Neural cell (in vitro differentiated cells): ENCODE measurements at regions not wholly inside any gene's neighbourhood (a gene's known extent, or its start where the extent isn't known, plus 50 kb on each side); places are given as distances from the start of the nearest gene placed in this dataset.

Experiments
- H2AFZ ChIP-seq: fragments of 200-600, 300-800 bp; sonication (generic), shearing (Covaris generic); 2 replicates; pipeline ENCODE4 v1.6.0; 2014; ENCODE audit warnings: low read depth, mild to moderate bottlenecking, antibody characterized with exemption, low read length, moderate library complexity
- H3F3A ChIP-seq: fragments of 200-600 bp; shearing (Covaris generic); 2 replicates; pipeline ENCODE4 v1.6.1; 2016; ENCODE audit warnings: mild to moderate bottlenecking, moderate library complexity, mixed read lengths, antibody characterized with exemption, low read length; ENCODE audit not compliant: insufficient read depth, poor library complexity, severe bottlenecking
- H3K27ac ChIP-seq: fragments of 200-600, 300-800 bp; sonication (generic), shearing (Covaris generic); 2 replicates; pipeline ENCODE4 v1.5.1; 2014; ENCODE audit warnings: mild to moderate bottlenecking, low read length, moderate library complexity
- H3K27me3 ChIP-seq: fragments of 300-800, 200-600 bp; sonication (generic), shearing (Covaris generic); 2 replicates; pipeline ENCODE4 v1.6.0; 2014; ENCODE audit warnings: mild to moderate bottlenecking, low read depth, low read length, moderate library complexity; ENCODE audit not compliant: insufficient read depth
- H3K36me3 ChIP-seq: fragments of 300-800, 200-600 bp; sonication (generic), shearing (Covaris generic); 2 replicates; pipeline ENCODE4 v1.5.1; 2014; ENCODE audit warnings: mild to moderate bottlenecking, antibody characterized with exemption, low read length, moderate library complexity; ENCODE audit not compliant: insufficient read depth
- H3K4me2 ChIP-seq: fragments of 300-800, 200-600 bp; sonication (generic), shearing (Covaris generic); 2 replicates; pipeline ENCODE4 v1.6.0; 2014; ENCODE audit warnings: mild to moderate bottlenecking, low read length
- H3K4me3 ChIP-seq: fragments of 300-800, 200-600 bp; sonication (generic), shearing (Covaris generic); 2 replicates; pipeline ENCODE4 v1.5.1; 2014; ENCODE audit warnings: mild to moderate bottlenecking, low read length, moderate library complexity
- H3K79me2 ChIP-seq: fragments of 200-600 bp; shearing (Covaris generic); replicated peaks from 2 replicates; pipeline ENCODE4 v1.6.0; 2014; ENCODE audit warnings: mild to moderate bottlenecking, low read length, moderate library complexity; ENCODE audit not compliant: insufficient read depth
- H3K9ac ChIP-seq: fragments of 300-800, 200-600 bp; sonication (generic), shearing (Covaris generic); 2 replicates; pipeline ENCODE4 v1.6.1; 2016; ENCODE audit warnings: mild to moderate bottlenecking, low read length, mixed read lengths
- H3K9me2 ChIP-seq: fragments of 200-600 bp; shearing (Covaris generic); 2 replicates; pipeline ENCODE4 v1.6.1; 2016; ENCODE audit warnings: mild to moderate bottlenecking, low read length, mixed read lengths; ENCODE audit not compliant: insufficient read depth
- H3K9me3 ChIP-seq: fragments of 200-600, 300-800 bp; sonication (generic), shearing (Covaris generic); 2 replicates; pipeline ENCODE4 v1.6.1; 2016; ENCODE audit warnings: mild to moderate bottlenecking, mixed run types, low read length, moderate library complexity, mixed read lengths
- H4K20me1 ChIP-seq: fragments of 200-600 bp; shearing (Covaris generic); 2 replicates; pipeline ENCODE4 v1.6.1; 2016; ENCODE audit warnings: mild to moderate bottlenecking, mixed run types; ENCODE audit not compliant: insufficient read depth
- CTCF ChIP-seq: fragments of 450-650 bp; IDR thresholded peaks from 2 replicates; pipeline ENCODE4 v1.5.1; 2014; ENCODE audit warnings: antibody characterized with exemption, mild to moderate bottlenecking, moderate library complexity; ENCODE audit not compliant: poor library complexity, severe bottlenecking
- EP300 ChIP-seq: fragments of 450-650 bp; conservative IDR thresholded peaks from 2 replicates; pipeline ENCODE4 v1.6.1; 2014; ENCODE audit warnings: antibody characterized with exemption, mild to moderate bottlenecking, moderate library complexity; ENCODE audit not compliant: poor library complexity, severe bottlenecking
- EZH2 ChIP-seq: fragments of 200-600, 300-800 bp; shearing (Covaris generic), sonication (generic); IDR thresholded peaks from 2 replicates; pipeline ENCODE4 v1.6.1; 2014; ENCODE audit warnings: antibody characterized with exemption, low read length, borderline replicate concordance, mild to moderate bottlenecking; ENCODE audit not compliant: insufficient read depth, poor library complexity, severe bottlenecking
- MXI1 ChIP-seq: fragments of 450-650 bp; conservative IDR thresholded peaks from 2 replicates; pipeline ENCODE4 v1.6.1; 2014; ENCODE audit warnings: antibody characterized with exemption, mild to moderate bottlenecking; ENCODE audit not compliant: poor library complexity, severe bottlenecking
- POLR2AphosphoS5 ChIP-seq: IDR thresholded peaks from 2 replicates; pipeline ENCODE4 v1.6.1; 2012
- RAD21 ChIP-seq: fragments of 450-650 bp; conservative IDR thresholded peaks from 2 replicates; pipeline ENCODE4 v1.6.1; 2014; ENCODE audit warnings: antibody characterized with exemption, mild to moderate bottlenecking, moderate library complexity
- REST ChIP-seq: IDR thresholded peaks from 2 replicates; pipeline ENCODE4 v1.6.1; 2012; ENCODE audit warnings: borderline replicate concordance
- SMC3 ChIP-seq: fragments of 450-650 bp; conservative IDR thresholded peaks from 2 replicates; pipeline ENCODE4 v1.6.1; 2014; ENCODE audit warnings: antibody characterized with exemption, mild to moderate bottlenecking, moderate library complexity; ENCODE audit not compliant: poor library complexity
- TAF1 ChIP-seq: IDR thresholded peaks from 2 replicates; pipeline ENCODE4 v1.6.1; 2012; ENCODE audit warnings: low read depth

- peaks cover 5% of the 10 kb centered on the region for H3K27me3 ChIP-seq
- H3K4me3 ChIP-seq, result no peak overlapping the region
- no peaks in the 10 kb centered on the region for H3K36me3 ChIP-seq
- TF ChIP-seq EZH2, result no peak
- TF ChIP-seq POLR2AphosphoS5, result no peak
- TF ChIP-seq REST, result no peak
- TF ChIP-seq MXI1, result no peak
- no peak for TF ChIP-seq SMC3
- no peak for TF ChIP-seq EP300
- no peak for TF ChIP-seq TAF1
- TF ChIP-seq RAD21, result no peak
- no peak for TF ChIP-seq CTCF
- no peak overlapping the region for H2AFZ ChIP-seq
- no peak overlapping the region for H3K27ac ChIP-seq
- no peak overlapping the region for H3K9ac ChIP-seq
- no peak overlapping the region for H3K4me2 ChIP-seq
- no peaks in the 10 kb centered on the region for H3F3A ChIP-seq
- no peaks in the 10 kb centered on the region for H3K79me2 ChIP-seq
- no peaks in the 10 kb centered on the region for H3K9me3 ChIP-seq
- no peaks in the 10 kb centered on the region for H4K20me1 ChIP-seq
- H3K9me2 ChIP-seq, result no peaks in the 10 kb centered on the region
These were observed 323.8 kb upstream of the SYT1 start for GRCh38 chr12:78540606-78541336.

GRCh38 chr12:78550831-78551230 lies 313.7 kb upstream of the SYT1 start:
- H4K20me1 ChIP-seq, result no peaks in the 10 kb centered on the region
- no peaks in the 10 kb centered on the region for H3F3A ChIP-seq
- H3K4me2 ChIP-seq, result no peak overlapping the region
- no peaks in the 10 kb centered on the region for H3K79me2 ChIP-seq
- H3K4me3 ChIP-seq, result no peak overlapping the region
- no peaks in the 10 kb centered on the region for H3K36me3 ChIP-seq
- no peak overlapping the region for H2AFZ ChIP-seq
- no peak overlapping the region for H3K27ac ChIP-seq
- TF ChIP-seq EZH2 (no peak), CTCF (no peak), POLR2AphosphoS5 (no peak), TAF1 (no peak), RAD21 (no peak)
- no peak overlapping the region for H3K9ac ChIP-seq
- H3K9me3 ChIP-seq, result no peaks in the 10 kb centered on the region
- H3K27me3 ChIP-seq, result no peaks in the 10 kb centered on the region
- no peaks in the 10 kb centered on the region for H3K9me2 ChIP-seq
